H1 (cell line): ENCODE measurements at regions not wholly inside any gene's neighbourhood (a gene's known extent, or its start where the extent isn't known, plus 50 kb on each side); places are given as distances from the start of the nearest gene placed in this dataset.

Experiments used
- CTCF ChIP-seq, 3 experiments: IDR thresholded peaks; 1 replicate in 2 of 3; 2 replicates in 1 of 3; pipeline versions ENCODE4 v1.5.1 to v1.6.1; 2011; ENCODE audit warnings: low read length in 3 of 3, mild to moderate bottlenecking in 3 of 3, inconsistent platforms in 2 of 3, low read depth in 1 of 3, moderate library complexity in 1 of 3; ENCODE audit not compliant: insufficient read depth in 1 of 3; ENCODE audit errors: control extremely low read depth in 1 of 3
- EGR1 ChIP-seq: IDR thresholded peaks from 2 replicates; pipeline ENCODE4 v1.6.1; 2011; ENCODE audit warnings: low read depth, low read length, borderline replicate concordance
- TAF1 ChIP-seq: IDR thresholded peaks from 2 replicates; pipeline ENCODE4 v1.6.1; 2011; ENCODE audit warnings: mild to moderate bottlenecking, low read depth, low read length
- YY1 ChIP-seq: IDR thresholded peaks from 2 replicates; pipeline ENCODE4 v1.6.1; 2011; ENCODE audit warnings: low read depth, mild to moderate bottlenecking, low read length

- TF ChIP-seq EGR1 (no peak), YY1 (no peak), CTCF (IDR thresholded peaks at IDR 0.05; ENCODE audit: control extremely low read depth in 1 of 3, insufficient read depth in 1 of 3, low read depth in 1 of 3, low read length in 3 of 3) (no peak), TAF1 (no peak)
Measured at GRCh38 chr20:55741801-55742200, 263.5 kb downstream of the CBLN4 start.
